DOHH2 (cell line): ENCODE measurements at regions not wholly inside any gene's neighbourhood (a gene's known extent, or its start where the extent isn't known, plus 50 kb on each side); places are given as distances from the start of the nearest gene placed in this dataset.

Source experiments
- EZH2phosphoT487 ChIP-seq: fragments of 200-600 bp; sonication (generic); IDR thresholded peaks from 2 replicates; pipeline ENCODE4 v1.6.1; 2017; ENCODE audit warnings: borderline replicate concordance, mild to moderate bottlenecking, antibody characterized with exemption, low read length, moderate library complexity, mixed read lengths
- TF ChIP-seq, protein P1 (sequence below): fragments of 200-600 bp; sonication (generic); IDR thresholded peaks from one replicate; pipeline ENCODE4 v1.5.1; 2014; ENCODE audit warnings: antibody characterized with exemption, mild to moderate bottlenecking, low read depth, low read length; ENCODE audit not compliant: poor library complexity, severe bottlenecking

DNA sequence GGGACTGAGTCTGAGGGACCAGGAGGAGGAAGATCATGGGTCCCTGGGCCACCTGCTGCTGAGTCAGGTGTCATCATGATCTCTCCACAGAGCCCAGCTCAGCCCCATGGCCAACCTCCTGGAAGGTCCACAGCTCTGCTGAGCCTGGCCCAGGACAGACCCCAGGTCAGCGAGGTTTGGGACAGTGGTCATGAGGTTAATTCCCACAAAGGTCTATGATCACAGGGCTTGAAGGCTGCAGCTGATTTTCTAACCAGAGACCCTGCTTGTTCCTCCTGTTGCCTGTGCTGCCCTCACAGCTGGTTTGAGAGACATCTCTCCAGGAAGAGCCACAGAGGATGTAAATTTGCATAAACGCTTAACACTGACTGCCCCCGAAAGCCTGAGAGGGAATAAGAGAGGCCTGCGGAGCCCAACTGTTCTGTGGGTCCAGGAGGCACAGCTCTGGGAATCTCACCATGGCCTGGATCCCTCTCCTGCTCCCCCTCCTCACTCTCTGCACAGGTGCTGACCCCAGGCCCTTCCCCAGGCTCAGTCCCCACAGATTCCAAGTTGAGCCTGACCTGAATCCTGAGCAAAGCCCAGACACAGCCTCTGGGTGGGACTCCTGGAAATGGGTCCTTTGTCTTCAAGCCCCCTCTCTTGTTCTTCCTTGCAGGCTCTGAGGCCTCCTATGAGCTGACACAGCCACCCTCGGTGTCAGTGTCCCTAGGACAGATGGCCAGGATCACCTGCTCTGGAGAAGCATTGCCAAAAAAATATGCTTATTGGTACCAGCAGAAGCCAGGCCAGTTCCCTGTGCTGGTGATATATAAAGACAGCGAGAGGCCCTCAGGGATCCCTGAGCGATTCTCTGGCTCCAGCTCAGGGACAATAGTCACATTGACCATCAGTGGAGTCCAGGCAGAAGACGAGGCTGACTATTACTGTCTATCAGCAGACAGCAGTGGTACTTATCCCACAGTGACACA, 102.8 kb downstream of the GGTLC2 start:
- TF ChIP-seq, protein P1, sequence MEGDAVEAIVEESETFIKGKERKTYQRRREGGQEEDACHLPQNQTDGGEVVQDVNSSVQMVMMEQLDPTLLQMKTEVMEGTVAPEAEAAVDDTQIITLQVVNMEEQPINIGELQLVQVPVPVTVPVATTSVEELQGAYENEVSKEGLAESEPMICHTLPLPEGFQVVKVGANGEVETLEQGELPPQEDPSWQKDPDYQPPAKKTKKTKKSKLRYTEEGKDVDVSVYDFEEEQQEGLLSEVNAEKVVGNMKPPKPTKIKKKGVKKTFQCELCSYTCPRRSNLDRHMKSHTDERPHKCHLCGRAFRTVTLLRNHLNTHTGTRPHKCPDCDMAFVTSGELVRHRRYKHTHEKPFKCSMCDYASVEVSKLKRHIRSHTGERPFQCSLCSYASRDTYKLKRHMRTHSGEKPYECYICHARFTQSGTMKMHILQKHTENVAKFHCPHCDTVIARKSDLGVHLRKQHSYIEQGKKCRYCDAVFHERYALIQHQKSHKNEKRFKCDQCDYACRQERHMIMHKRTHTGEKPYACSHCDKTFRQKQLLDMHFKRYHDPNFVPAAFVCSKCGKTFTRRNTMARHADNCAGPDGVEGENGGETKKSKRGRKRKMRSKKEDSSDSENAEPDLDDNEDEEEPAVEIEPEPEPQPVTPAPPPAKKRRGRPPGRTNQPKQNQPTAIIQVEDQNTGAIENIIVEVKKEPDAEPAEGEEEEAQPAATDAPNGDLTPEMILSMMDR: no peak
- TF ChIP-seq EZH2phosphoT487: no peak
